K562 (cell line): ENCODE measurements at regions not wholly inside any gene's neighbourhood (a gene's known extent, or its start where the extent isn't known, plus 50 kb on each side); places are given as distances from the start of the nearest gene placed in this dataset.

Experiments
- GATA2 ChIP-seq: sonication (generic); formaldehyde crosslinking; IDR thresholded peaks from 2 replicates; pipeline ENCODE4 v1.4.0; 2020; ENCODE audit warnings: mild to moderate bottlenecking, missing genetic modification reagents
- HLTF ChIP-seq: fragments of 450-650 bp; IDR thresholded peaks from 2 replicates; pipeline ENCODE4 v1.6.1; 2016
- RFX5 ChIP-seq: IDR thresholded peaks from 2 replicates; pipeline ENCODE4 v1.6.1; 2011; ENCODE audit warnings: low read depth, mild to moderate bottlenecking, improper control_type of control experiment, low read length
- SAP30 ChIP-seq: fragments of 200-600 bp; sonication (generic); IDR thresholded peaks from 2 replicates; pipeline ENCODE4 v1.6.1; 2012; ENCODE audit warnings: borderline replicate concordance, low read depth, mild to moderate bottlenecking, moderate library complexity, low read length, control low read depth, inconsistent platforms; ENCODE audit not compliant: insufficient read depth, poor library complexity, severe bottlenecking
- TCF7L2 ChIP-seq: fragments of 150-350 bp; IDR thresholded peaks from 2 replicates; pipeline ENCODE4 v1.6.1; 2016; ENCODE audit warnings: low read depth, mild to moderate bottlenecking, low read length, moderate library complexity
- ZBED1 ChIP-seq: IDR thresholded peaks from 2 replicates; pipeline ENCODE4 v1.6.1; 2014

- TF ChIP-seq RFX5, result no peak
- TF ChIP-seq SAP30, result no peak
- no peak for TF ChIP-seq ZBED1
- TF ChIP-seq HLTF, result no peak
- no peak for TF ChIP-seq TCF7L2
- TF ChIP-seq GATA2 (CRISPR knock-in tag), result no peak
Measured at GRCh38 chr5:106189121-106189809, 1481.5 kb downstream of the EFNA5 start.
